Transverse colon (tissue), 3 donors: ENCODE measurements at regions not wholly inside any gene's neighbourhood (a gene's known extent, or its start where the extent isn't known, plus 50 kb on each side); places are given as distances from the start of the nearest gene placed in this dataset.

Experiments
- POLR2A ChIP-seq: fragments of 450-650 bp; IDR thresholded peaks from one replicate; pipeline ENCODE4 v1.6.1; 2016; ENCODE audit warnings: antibody characterized with exemption, mild to moderate bottlenecking, moderate library complexity
- TF ChIP-seq, protein P1 (sequence below), 5 experiments: fragments of 200-600 bp in 3 of 5; fragments of 450-650 bp in 2 of 5; sonication (generic) in 3 of 5; IDR thresholded peaks; 1 replicate in 2 of 5; 2 replicates in 3 of 5; pipeline ENCODE4 v1.5.1; 2016 to 2017; ENCODE audit warnings: antibody characterized with exemption in 5 of 5, inconsistent platforms in 3 of 5, mild to moderate bottlenecking in 2 of 5, moderate library complexity in 1 of 5

DNA sequence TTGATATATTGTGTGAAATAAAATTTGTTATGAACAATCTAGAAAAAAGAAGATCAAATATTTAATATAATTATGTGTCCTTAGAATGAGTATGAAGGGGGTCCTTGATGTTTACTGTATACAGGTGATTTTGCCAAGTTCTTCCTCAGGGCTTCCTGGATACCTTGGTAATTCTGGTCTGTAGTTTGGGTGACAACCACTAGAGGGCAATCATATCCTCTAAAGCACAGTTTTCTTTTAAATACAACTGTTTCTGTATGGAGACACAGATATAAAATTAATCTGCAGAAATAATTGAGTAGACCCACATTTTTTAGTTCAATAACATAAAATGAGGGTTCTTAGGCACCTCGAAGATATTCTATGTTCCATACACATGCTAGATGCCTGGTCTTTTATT, 157.7 kb downstream of the SPANXN1 start:
- TF ChIP-seq, protein P1, sequence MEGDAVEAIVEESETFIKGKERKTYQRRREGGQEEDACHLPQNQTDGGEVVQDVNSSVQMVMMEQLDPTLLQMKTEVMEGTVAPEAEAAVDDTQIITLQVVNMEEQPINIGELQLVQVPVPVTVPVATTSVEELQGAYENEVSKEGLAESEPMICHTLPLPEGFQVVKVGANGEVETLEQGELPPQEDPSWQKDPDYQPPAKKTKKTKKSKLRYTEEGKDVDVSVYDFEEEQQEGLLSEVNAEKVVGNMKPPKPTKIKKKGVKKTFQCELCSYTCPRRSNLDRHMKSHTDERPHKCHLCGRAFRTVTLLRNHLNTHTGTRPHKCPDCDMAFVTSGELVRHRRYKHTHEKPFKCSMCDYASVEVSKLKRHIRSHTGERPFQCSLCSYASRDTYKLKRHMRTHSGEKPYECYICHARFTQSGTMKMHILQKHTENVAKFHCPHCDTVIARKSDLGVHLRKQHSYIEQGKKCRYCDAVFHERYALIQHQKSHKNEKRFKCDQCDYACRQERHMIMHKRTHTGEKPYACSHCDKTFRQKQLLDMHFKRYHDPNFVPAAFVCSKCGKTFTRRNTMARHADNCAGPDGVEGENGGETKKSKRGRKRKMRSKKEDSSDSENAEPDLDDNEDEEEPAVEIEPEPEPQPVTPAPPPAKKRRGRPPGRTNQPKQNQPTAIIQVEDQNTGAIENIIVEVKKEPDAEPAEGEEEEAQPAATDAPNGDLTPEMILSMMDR (IDR thresholded peaks at IDR 0.05), result peak in 3 of 5 experiments; percentile 38 to 56 (median 47)
- no peak for TF ChIP-seq POLR2A
